Motor neuron (in vitro differentiated cells): ENCODE measurements at regions not wholly inside any gene's neighbourhood (a gene's known extent, or its start where the extent isn't known, plus 50 kb on each side); places are given as distances from the start of the nearest gene placed in this dataset.

ENCODE experiments used
- ATAC-seq, 8 experiments: fragments of 200-7000 bp; cut with Tn5 transposase; replicated peaks in 6 of 8; 2 replicates each; pipeline ENCODE4 v1.8.0; 2021; ENCODE audit warnings: mild to moderate bottlenecking in 8 of 8, moderate library complexity in 8 of 8
- H3K27ac ChIP-seq, 2 donors: fragments of 250-450 bp; sonication (Bioruptor Pico); 2 replicates each; pipeline ENCODE4 v1.9.0; 2021; ENCODE audit warnings: antibody characterized with exemption in 2 of 2, mild to moderate bottlenecking in 2 of 2, moderate library complexity in 1 of 2
- H3K4me1 ChIP-seq, 2 donors: fragments of 250-450 bp; sonication (Bioruptor Pico); replicated peaks in 1 of 2; 2 replicates each; pipeline ENCODE4 v1.6.1; 2021; ENCODE audit warnings: antibody characterized with exemption in 2 of 2, mild to moderate bottlenecking in 2 of 2, moderate library complexity in 1 of 2
- H3K4me3 ChIP-seq, 5 donors: fragments of 250-450 bp; sonication (Bioruptor Pico); 2 replicates each; pipeline ENCODE4 v1.9.0; 2021; ENCODE audit warnings: antibody characterized with exemption in 5 of 5, mild to moderate bottlenecking in 5 of 5, moderate library complexity in 4 of 5
- WGBS, 10 experiments: fragments of 450-650 bp; shearing (Covaris generic); methylation state at CpG; one replicate each; pipeline ENCODE4 v1.0.0; 2022; 5-methylcytosine and 5-hydroxymethylcytosine counted together
- in situ Hi-C, 9 experiments: fragments of 400-800 bp; cut with MboI; loops; one replicate each; pipeline ENCODE4 v1.15.0; 2021; ENCODE audit warnings: low sequenced_read_pairs in 9 of 9, low pct_unique_long_range_greater_than_20kb in 2 of 9; ENCODE audit not compliant: unreplicated experiment in 9 of 9

DNA sequence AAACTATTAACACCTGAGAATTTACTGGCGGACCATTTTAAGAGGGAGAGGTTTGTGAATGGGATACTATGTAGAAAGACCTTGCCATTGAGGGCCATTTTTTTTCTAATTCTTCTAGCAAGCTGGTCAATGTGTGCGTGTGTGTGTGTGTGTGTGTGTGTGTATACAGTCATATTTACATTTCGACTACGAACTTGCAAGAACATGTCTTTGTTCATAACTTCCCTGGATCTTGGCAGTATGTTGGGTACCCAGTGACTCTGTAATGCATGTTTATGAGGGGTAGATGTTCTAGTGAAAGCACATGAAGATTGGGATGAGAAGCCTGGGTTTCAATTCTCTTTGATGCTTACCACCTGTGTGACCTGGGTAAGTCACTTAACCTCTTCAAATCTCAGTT, 133.6 kb downstream of the UBE2E3 start:
- in situ Hi-C loops = loop anchor here in 5 of 9 experiments (25.0 kb wide), 2 partner anchors 348 to 598 kb away; partner anchors contain the start of gene ITGA4 (in 3 of the 5)
- no peak overlapping the region for H3K4me3 ChIP-seq
- WGBS, 10 experiments = 72 to 100% (median 84%) methylated on average over 1 to 4 of the region's 4 CpGs; no CpG with 5 or more reads in 1 of the 10 experiments

DNA sequence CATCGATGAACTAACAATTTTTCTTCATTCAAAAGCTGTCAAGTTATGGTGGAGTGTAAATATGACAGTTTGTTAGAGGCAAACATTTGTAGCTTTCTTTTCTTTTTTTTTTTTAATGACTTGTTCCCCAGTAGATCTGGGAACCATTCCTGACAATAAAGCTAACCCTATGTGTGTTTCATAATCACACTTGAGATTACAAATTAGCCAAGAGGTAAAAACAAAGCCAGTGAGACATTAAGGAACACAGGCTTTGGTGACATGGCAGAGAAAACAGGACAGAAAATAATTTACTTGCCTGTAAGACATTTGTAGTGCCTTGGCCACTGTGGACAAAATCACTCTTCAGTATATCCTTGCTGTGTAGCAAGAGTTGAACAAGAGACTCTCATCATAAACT, 135.9 kb downstream of the UBE2E3 start:
- no peak overlapping the region for H3K4me3 ChIP-seq
- WGBS, 10 experiments = 29 to 100% (median 61%) methylated on average over 1 of the region's 1 CpG
- H3K27ac ChIP-seq = no peak overlapping the region
- ATAC-seq = no peak
- H3K4me1 ChIP-seq = no peaks in the 10 kb centered on the region
- in situ Hi-C loops = loop anchor here in 5 of 9 experiments (25.0 kb wide), 2 partner anchors 346 to 596 kb away; partner anchors contain the start of gene ITGA4 (in 3 of the 5)

More for the DNA sequence above, 133.6 kb downstream of the UBE2E3 start:
- no peak overlapping the region for H3K27ac ChIP-seq
- H3K4me1 ChIP-seq = no peaks in the 10 kb centered on the region
- no peak for ATAC-seq

DNA sequence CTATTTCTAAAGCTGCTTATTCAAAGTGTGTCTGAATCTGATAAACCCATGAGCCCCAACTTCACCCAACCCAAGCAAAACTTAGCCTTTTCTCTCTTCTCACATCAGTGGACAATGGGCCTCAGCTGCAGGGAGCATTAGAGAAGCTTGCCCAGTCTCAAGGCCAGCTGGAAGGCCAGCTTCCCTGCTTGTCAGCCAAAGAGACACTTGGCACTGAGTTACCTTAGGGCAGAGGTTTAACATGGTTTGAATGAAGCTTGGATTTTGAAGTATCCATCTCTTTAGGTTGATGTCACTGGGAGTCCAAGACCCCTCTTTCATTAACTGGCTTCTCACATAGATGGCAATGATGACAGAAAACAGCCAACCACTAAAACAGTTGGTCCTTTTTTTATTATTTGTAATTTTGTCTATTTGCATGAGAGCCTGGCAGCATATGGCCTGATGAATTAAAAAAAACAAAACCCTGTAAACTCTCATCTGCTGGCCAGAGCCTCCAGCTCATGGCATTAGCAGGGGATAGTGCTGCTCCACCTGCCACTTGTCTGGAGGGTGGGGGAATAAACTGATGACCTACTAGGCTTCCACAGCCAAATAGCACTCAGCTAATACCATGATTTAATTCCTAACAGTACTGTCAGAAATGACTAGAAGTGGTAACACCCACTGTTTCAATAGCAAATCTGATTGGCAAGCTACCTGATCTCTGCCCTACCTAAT, 137.0 kb downstream of the UBE2E3 start:
- H3K4me3 ChIP-seq = no peak overlapping the region
- no peaks in the 10 kb centered on the region for H3K4me1 ChIP-seq
- in situ Hi-C loops = loop anchor here in 5 of 9 experiments (25.0 kb wide), 2 partner anchors 345 to 595 kb away; partner anchors contain the start of gene ITGA4 (in 3 of the 5)
- no peak for ATAC-seq
- no peak overlapping the region for H3K27ac ChIP-seq

DNA sequence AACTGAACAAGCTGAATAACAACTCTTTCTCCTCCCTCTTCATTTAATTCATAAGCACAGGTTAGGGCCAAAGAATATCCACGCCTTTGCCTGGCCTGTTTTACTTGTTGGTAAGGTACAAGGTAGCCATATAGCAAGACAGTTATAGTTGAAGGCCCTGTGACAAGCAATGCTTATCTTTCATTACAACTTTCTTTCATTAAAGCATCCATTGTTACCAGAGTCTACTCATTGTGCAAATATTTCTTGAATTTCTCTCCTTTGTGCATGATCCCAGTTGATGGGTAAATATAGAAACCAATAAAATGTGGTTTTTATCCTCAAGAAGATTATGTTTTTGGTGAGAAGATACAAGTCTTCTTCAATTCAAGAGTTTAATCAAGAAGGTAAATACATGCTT, 140.2 kb downstream of the UBE2E3 start:
- WGBS, 10 experiments = 85 to 100% (median 100%) methylated on average over 1 of the region's 1 CpG; no CpG with 5 or more reads in 3 of the 10 experiments
- ATAC-seq = no peak
- Histone ChIP-seq H3K4me3 (no peak overlapping the region), H3K27ac (no peak overlapping the region), H3K4me1 (no peaks in the 10 kb centered on the region)
- in situ Hi-C loops = loop anchor here in 5 of 9 experiments (25.0 kb wide), 2 partner anchors 342 to 592 kb away; partner anchors contain the start of gene ITGA4 (in 3 of the 5)

DNA sequence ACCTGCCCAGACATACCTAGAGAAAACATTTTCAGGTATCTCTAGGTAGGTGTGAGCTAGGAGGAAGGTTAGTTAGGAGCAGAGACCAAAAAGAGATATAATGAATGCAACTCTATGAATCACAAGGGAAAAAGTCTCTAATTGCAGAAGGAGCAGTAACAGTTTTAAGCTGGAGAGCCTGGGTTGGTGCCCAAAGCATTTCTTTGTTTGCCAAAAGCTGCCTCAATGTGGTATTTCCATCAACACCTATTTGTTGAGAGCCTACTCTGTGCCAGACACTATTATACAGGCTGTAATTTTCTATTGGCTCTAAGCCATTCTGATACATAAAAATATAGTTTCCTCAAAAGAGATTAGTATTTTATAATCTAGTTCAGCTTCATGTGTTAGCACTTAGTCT, 141.6 kb downstream of the UBE2E3 start:
- no peaks in the 10 kb centered on the region for H3K4me1 ChIP-seq
- in situ Hi-C loops = loop anchor here in 5 of 9 experiments (25.0 kb wide), 2 partner anchors 340 to 590 kb away; partner anchors contain the start of gene ITGA4 (in 3 of the 5)
- no peak for ATAC-seq
- H3K27ac ChIP-seq = no peak overlapping the region
- no peak overlapping the region for H3K4me3 ChIP-seq

DNA sequence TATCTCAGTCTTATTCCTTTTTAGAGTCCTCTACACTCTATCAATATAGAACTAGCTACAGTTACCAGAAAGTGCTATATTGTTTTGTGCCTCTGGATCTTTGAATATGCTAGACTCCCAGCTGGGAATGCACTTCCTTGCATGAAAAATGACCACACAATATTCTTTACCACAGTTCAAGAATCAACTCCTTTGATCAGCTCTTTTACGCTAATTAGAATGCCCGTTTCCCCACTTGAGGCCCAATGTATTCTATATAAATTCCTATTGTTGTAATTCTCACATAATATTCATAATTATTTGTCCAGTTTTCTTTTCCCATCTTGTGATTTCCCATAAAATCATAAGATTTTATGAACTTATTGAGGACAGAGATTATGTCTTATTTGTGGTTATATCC, 142.2 kb downstream of the UBE2E3 start:
- 45 to 100% (median 75%) methylated on average over 1 to 2 of the region's 2 CpGs for WGBS, 10 experiments
- Histone ChIP-seq H3K4me3 (no peak overlapping the region), H3K4me1 (no peaks in the 10 kb centered on the region), H3K27ac (no peak overlapping the region)
- in situ Hi-C loops = loop anchor here in 5 of 9 experiments (25.0 kb wide), 2 partner anchors 340 to 590 kb away; partner anchors contain the start of gene ITGA4 (in 3 of the 5)
- no peak for ATAC-seq

DNA sequence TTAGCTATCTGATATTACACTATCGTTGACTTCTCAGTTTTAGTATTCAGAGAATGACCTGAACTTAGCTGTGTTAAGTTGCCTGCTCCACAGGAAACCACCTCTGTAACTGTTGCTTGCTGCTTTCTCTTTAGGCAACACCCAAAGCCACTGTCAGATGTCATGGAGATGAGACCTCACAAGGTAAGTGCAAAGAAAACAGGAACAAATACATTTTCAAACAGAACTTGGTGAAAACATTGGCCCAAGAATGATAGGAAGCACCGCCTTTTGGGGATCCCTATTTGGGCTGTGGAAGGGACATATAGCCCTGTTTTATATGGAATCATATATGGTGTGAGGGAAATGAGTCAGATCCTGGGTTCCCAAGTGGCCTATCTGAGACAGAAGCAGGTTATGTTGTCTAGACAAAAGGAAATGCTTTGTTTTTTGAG, 143.4 kb downstream of the UBE2E3 start:
- 68 to 100% (median 92%) methylated on average over 1 to 2 of the region's 2 CpGs; no CpG with 5 or more reads in 2 of the 10 experiments for WGBS, 10 experiments
- no peak overlapping the region for H3K27ac ChIP-seq
- H3K4me3 ChIP-seq = no peak overlapping the region
- H3K4me1 ChIP-seq = no peaks in the 10 kb centered on the region
- ATAC-seq = peak in 1 of 8 experiments; percentile 27
- in situ Hi-C loops = loop anchor here in 5 of 9 experiments (25.0 kb wide), 2 partner anchors 338 to 588 kb away; partner anchors contain the start of gene ITGA4 (in 3 of the 5)

DNA sequence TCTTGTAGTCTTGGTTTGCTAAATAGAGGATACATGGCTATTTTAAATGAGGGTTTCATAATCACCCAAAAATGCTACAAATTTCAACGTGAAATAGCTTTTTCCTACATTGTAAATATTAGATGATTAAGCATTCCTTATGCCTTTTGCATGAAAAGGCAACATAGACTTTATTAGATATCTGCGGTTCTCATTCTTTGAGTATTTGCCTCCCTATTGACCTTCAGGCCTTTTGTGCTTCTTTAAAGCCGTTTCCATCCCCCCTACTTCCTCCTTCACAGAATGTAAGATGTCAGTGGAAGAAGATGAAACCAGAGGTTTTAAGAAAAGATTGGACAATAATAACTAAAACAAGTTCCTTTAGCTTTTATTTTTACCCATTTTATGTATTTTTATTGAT, 144.1 kb downstream of the UBE2E3 start:
- WGBS, 10 experiments = 0 to 87% (median 44%) methylated on average over 1 to 3 of the region's 3 CpGs; no CpG with 5 or more reads in 1 of the 10 experiments
- Histone ChIP-seq H3K4me3 (no peak overlapping the region), H3K27ac (no peak overlapping the region), H3K4me1 (no peaks in the 10 kb centered on the region)
- no peak for ATAC-seq
- in situ Hi-C loops = loop anchor here in 5 of 9 experiments (25.0 kb wide), 2 partner anchors 338 to 588 kb away; partner anchors contain the start of gene ITGA4 (in 3 of the 5)

DNA sequence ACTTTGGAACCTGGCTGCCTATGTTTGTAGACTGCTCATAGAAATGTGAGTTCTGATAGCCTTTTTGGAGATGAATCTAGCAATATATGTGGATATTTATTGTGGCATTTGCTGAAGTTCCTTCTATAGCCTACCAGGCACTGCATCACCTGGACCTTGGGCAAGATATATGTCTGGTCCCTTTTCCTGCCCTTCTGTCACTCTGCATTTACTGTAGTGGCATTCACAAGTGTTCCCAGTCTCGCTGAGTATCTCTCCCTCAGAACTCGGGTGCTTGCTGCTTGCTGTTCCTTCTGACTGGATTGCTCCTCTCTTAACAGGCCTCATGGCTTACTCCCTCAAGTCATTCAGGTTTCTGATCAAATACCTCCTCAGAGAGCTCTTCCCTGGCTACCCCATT, 145.0 kb downstream of the UBE2E3 start:
- no peak overlapping the region for H3K27ac ChIP-seq
- in situ Hi-C loops = no loop called here
- no peak for ATAC-seq
- 80 to 100% (median 83%) methylated on average over 1 to 2 of the region's 2 CpGs; no CpG with 5 or more reads in 5 of the 10 experiments for WGBS, 10 experiments
- H3K4me1 ChIP-seq = no peaks in the 10 kb centered on the region
- no peak overlapping the region for H3K4me3 ChIP-seq

DNA sequence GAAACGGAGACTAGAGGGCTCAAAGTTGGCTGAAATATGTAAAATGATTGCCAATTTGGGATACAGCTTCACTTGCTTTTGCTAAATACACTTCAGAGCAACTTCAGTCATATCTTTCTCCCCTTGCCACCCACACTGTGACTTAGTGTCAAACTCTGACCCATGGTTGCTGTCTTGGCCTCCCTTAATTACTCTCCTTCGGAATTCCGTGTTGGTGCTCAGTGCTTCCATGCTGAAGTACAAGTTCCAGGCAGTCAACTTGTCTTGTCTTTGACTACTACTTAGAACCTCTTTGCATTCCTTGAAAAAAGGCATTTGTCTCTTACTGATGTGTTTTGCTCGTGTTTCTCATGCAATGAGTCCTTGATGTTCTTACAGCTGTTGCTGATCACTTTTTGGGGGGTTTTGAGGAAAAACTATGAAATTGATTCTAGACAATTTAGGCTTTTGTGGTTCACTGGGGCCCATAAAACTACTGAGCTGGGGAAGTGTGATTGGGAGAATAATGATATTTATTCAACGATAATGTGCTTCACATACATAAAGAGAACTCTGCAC, 146.0 kb downstream of the UBE2E3 start:
- H3K4me1 ChIP-seq = no peaks in the 10 kb centered on the region
- in situ Hi-C loops = no loop called here
- no peak overlapping the region for H3K4me3 ChIP-seq
- ATAC-seq = no peak
- no peak overlapping the region for H3K27ac ChIP-seq
- 83 to 100% (median 98%) methylated on average over 2 to 5 of the region's 5 CpGs; no CpG with 5 or more reads in 1 of the 10 experiments for WGBS, 10 experiments

DNA sequence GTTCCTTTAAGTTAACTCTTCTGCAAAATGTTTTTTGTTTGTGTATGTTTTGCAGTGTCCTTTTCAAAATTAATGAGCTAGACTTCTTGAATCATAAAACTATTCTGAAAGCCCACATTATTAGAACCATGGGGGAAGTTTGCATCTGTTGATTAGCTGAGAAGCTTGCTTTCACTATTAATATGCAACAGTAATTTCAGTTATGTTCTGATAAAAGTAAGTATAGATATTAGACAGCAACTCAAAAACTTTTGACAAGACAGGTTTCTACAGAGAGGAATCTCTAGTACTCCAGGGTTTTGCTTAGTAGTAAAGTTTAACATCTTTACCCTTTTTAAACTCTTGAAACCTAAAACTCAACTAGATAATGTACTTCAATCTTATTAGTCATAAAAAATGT, 147.8 kb downstream of the UBE2E3 start:
- in situ Hi-C loops = no loop called here
- no peak for ATAC-seq
- H3K27ac ChIP-seq = no peak overlapping the region
- no peaks in the 10 kb centered on the region for H3K4me1 ChIP-seq
- no peak overlapping the region for H3K4me3 ChIP-seq

DNA sequence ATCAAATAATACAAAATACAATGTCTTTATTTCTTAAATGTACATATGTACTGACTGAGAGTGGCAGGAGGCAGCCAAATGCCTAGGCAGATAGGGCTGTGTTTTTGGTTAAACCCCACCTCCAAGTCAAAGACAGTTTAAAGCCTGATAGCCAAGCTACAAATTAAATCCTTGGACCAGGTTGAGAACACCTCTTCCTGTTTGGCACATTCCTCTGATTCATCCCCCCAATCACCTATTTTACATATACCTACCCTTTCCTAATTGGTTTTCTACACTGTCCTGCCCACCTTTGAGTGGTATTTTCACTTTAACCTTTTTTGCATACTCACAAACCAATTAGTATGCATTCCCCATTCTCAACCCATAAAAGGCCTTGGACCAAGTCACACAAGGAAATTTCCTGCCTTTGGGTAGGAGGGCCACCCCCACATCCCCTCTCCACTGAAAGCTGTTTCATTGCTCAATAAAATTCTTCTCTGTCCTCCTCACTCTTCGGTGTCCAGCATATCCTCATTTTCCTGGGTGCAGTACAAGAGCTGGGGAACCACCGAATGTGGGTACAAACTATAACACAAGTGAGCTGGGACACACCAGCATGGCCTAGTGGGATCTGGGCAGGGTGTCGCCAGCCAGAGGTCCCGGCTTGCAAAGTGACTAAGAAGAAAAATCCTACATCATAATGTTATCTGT, 149.1 kb downstream of the UBE2E3 start:
- Histone ChIP-seq H3K4me1 (no peaks in the 10 kb centered on the region), H3K27ac (no peak overlapping the region), H3K4me3 (no peak overlapping the region)
- ATAC-seq = no peak
- in situ Hi-C loops = no loop called here
- WGBS, 10 experiments = 68 to 100% (median 93%) methylated on average over 2 to 4 of the region's 4 CpGs; no CpG with 5 or more reads in 1 of the 10 experiments

DNA sequence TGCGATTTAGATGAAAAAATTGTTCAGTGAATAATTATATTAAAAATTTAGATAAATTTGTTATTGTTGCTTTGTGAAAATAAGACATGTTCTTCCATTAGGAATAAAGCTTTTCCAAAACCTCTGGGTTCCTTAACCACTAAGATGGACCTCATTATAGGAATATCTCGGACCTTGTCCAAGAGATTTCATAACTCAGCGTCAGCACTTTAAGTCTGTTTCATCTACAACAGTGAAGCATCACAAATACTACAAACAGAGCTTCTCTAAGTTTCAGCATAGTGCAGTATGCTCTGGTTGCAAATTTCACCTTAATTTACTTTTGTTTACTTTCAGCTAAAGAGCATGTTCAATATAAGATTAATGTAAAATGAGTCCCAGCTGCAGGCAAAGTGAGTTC, 150.3 kb downstream of the UBE2E3 start:
- Histone ChIP-seq H3K4me1 (no peaks in the 10 kb centered on the region), H3K4me3 (no peak overlapping the region), H3K27ac (no peak overlapping the region)
- in situ Hi-C loops = no loop called here
- ATAC-seq = no peak
- 20 to 100% (median 85%) methylated on average over 1 to 3 of the region's 3 CpGs for WGBS, 10 experiments
